ENCODE measurements at regions not wholly inside any gene's neighbourhood (a gene's known extent, or its start where the extent isn't known, plus 50 kb on each side); places are given as distances from the start of the nearest gene placed in this dataset.
"Not testable (repeated sequence)": the region's sequence is repeated elsewhere in the genome, so short reads cannot be mapped to it uniquely, and the experiment has no call there.

DNA sequence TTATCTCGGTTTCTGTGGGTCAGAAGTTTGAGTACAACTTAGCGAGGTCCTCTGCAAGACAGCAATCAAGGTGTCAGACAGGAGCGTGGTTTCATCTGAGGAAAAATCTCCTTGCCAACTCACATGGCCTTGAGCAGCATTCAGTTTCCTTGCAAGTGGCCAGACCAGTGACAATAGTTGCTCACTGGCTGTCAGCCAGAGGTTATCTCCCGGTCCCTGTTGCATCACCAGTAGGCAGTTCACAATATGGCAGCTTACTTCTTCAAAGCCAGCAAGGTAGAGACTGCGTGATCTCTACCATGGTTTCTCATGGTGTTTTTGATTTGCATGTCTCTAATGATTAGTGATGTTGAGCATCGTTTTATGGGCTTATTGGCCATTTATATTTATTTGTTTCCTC is 143.8 kb upstream of the DAAM1 start:
- TF ChIP-seq TAF1 (IDR thresholded peaks at IDR 0.05; ENCODE audit: low read depth, low read length) (no peak), POLR2A (IDR thresholded peaks at IDR 0.05; ENCODE audit: low read depth, low read length) (no peak), POLR2AphosphoS5 (IDR thresholded peaks at IDR 0.05; ENCODE audit: low read depth, low read length) (no peak), POU2F2 (IDR thresholded peaks at IDR 0.05; ENCODE audit: low read depth, low read length) (no peak), PAX5 (IDR thresholded peaks at IDR 0.05; ENCODE audit: insufficient read depth, low read length, severe bottlenecking) (no peak), SPI1 (IDR thresholded peaks at IDR 0.05; ENCODE audit: low read depth, low read length) (no peak)
- DNase-seq (ENCODE audit: insufficient read length, low spot score) (no peak), FAIRE-seq (no peak)

DNA sequence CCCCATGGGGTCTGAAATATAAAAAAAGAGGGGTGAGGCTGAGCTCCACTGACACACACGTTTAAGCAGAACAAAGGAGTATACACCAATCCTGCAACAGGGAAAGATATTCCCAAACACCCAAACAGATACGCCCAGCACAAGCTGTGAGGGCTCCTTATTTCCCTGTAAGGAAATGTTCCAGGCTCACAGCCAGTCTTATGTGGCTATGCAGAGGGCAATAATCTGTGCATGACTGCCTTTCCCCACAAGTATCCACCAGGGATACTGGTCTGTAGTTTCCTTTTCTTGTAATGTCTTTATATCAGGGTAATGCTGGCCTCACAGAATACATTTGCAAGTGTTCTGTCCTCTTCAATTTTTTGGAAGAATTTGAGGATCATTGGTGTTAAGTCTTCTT is 141.7 kb upstream of the DAAM1 start:
- DNase-seq (ENCODE audit: insufficient read length, low spot score) (no peak), FAIRE-seq (no peak)
- TF ChIP-seq POU2F2 (IDR thresholded peaks at IDR 0.05; ENCODE audit: low read depth, low read length) (no peak), TAF1 (IDR thresholded peaks at IDR 0.05; ENCODE audit: low read depth, low read length) (no peak)

GRCh38 chr14:59055006-59055405 is 133.5 kb upstream of the DAAM1 start:
- no peak for DNase-seq (ENCODE audit: insufficient read length, low spot score)
- no peak for TF ChIP-seq TAF1 (IDR thresholded peaks at IDR 0.05; ENCODE audit: low read depth, low read length)
- TF ChIP-seq SPI1 (IDR thresholded peaks at IDR 0.05; ENCODE audit: low read depth, low read length), result no peak
- TF ChIP-seq POLR2AphosphoS5 (IDR thresholded peaks at IDR 0.05; ENCODE audit: low read depth, low read length), result no peak
- TF ChIP-seq PAX5 (IDR thresholded peaks at IDR 0.05; ENCODE audit: insufficient read depth, low read length, severe bottlenecking), result no peak
- TF ChIP-seq POLR2A (IDR thresholded peaks at IDR 0.05; ENCODE audit: low read depth, low read length), result no peak
- TF ChIP-seq POU2F2 (IDR thresholded peaks at IDR 0.05; ENCODE audit: low read depth, low read length), result no peak

DNA sequence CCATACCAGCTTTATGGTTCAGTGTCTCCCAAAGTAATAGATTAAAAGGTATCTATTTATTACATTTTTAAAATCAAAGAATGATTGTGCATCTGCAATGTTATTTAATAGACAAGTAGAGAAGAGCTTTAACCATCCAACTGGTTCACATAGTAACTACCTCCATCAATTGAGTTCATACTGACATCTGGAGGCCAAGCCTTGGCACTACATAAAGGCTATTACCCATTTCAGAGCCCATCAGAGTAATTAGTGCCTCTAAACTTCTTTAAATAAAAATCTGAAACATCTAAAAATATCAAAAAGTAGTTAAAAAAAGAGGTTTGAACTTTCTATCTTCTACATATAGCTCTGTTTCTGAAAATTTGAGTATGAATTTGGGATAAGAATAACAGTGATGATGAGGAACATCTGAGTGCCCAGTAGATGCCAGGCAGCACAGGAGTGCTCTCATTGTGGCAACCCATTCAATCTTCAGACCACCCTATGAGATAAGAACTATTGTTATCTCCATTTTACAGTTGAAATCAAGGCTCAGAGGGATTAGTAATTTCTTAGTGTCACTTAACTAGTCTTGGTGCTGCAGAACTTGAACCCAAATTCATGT is 132.9 kb upstream of the DAAM1 start:
- TF ChIP-seq SPI1 (IDR thresholded peaks at IDR 0.05; ENCODE audit: low read depth, low read length) (no peak), TAF1 (IDR thresholded peaks at IDR 0.05; ENCODE audit: low read depth, low read length) (no peak), POLR2A (IDR thresholded peaks at IDR 0.05; ENCODE audit: low read depth, low read length) (no peak), PAX5 (IDR thresholded peaks at IDR 0.05; ENCODE audit: insufficient read depth, low read length, severe bottlenecking) (no peak), POLR2AphosphoS5 (IDR thresholded peaks at IDR 0.05; ENCODE audit: low read depth, low read length) (no peak), POU2F2 (IDR thresholded peaks at IDR 0.05; ENCODE audit: low read depth, low read length) (no peak)
- peak; percentile 33 for DNase-seq (ENCODE audit: insufficient read length, low spot score)
- FAIRE-seq, result peak; percentile 41

More at GRCh38 chr14:59055006-59055405, 133.5 kb upstream of the DAAM1 start:
- no peak for FAIRE-seq

GRCh38 chr14:59057551-59057950 is 130.9 kb upstream of the DAAM1 start:
- DNase-seq (ENCODE audit: insufficient read length, low spot score) (no peak), FAIRE-seq (no peak)
- TF ChIP-seq POLR2A (IDR thresholded peaks at IDR 0.05; ENCODE audit: low read depth, low read length) (no peak), POLR2AphosphoS5 (IDR thresholded peaks at IDR 0.05; ENCODE audit: low read depth, low read length) (no peak), TAF1 (IDR thresholded peaks at IDR 0.05; ENCODE audit: low read depth, low read length) (no peak), SPI1 (IDR thresholded peaks at IDR 0.05; ENCODE audit: low read depth, low read length) (no peak), PAX5 (IDR thresholded peaks at IDR 0.05; ENCODE audit: insufficient read depth, low read length, severe bottlenecking) (no peak), POU2F2 (IDR thresholded peaks at IDR 0.05; ENCODE audit: low read depth, low read length) (no peak)

GRCh38 chr14:59058776-59059175 is 129.7 kb upstream of the DAAM1 start:
- not testable (repeated sequence) for FAIRE-seq; DNase-seq (ENCODE audit: insufficient read length, low spot score)

DNA sequence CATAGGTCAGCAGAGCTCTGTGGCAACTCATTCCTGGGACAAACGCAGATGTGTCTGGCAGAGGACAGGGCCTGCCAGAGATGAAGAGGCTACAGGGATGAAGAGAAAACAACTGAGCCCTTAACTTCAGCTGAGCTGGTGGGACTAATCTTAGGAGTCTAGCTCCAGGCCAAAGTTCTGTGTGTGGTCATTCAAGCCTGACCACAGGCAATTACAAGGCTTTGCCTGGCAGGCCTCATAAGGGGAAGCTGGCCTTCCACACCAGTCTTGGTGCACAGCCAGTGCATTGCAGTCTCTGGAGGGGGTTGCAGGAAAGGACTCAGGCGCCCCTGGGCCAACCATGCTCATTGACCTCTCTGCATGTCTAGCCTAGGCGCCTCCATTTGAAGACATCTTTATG is 127.6 kb upstream of the DAAM1 start:
- DNase-seq (ENCODE audit: insufficient read length, low spot score) (no peak), FAIRE-seq (no peak)
- no peak for TF ChIP-seq PAX5 (IDR thresholded peaks at IDR 0.05; ENCODE audit: insufficient read depth, low read length, severe bottlenecking)
- TF ChIP-seq POLR2A (IDR thresholded peaks at IDR 0.05; ENCODE audit: low read depth, low read length), result no peak
- no peak for TF ChIP-seq SPI1 (IDR thresholded peaks at IDR 0.05; ENCODE audit: low read depth, low read length)
- TF ChIP-seq POLR2AphosphoS5 (IDR thresholded peaks at IDR 0.05; ENCODE audit: low read depth, low read length), result no peak
- TF ChIP-seq TAF1 (IDR thresholded peaks at IDR 0.05; ENCODE audit: low read depth, low read length), result no peak
- TF ChIP-seq POU2F2 (IDR thresholded peaks at IDR 0.05; ENCODE audit: low read depth, low read length), result no peak

GRCh38 chr14:59061292-59061691 is 127.2 kb upstream of the DAAM1 start:
- DNase-seq (ENCODE audit: insufficient read length, low spot score) (no peak), FAIRE-seq (no peak)
- no peak for TF ChIP-seq TAF1 (IDR thresholded peaks at IDR 0.05; ENCODE audit: low read depth, low read length)
- no peak for TF ChIP-seq POU2F2 (IDR thresholded peaks at IDR 0.05; ENCODE audit: low read depth, low read length)
- no peak for TF ChIP-seq SPI1 (IDR thresholded peaks at IDR 0.05; ENCODE audit: low read depth, low read length)
- no peak for TF ChIP-seq PAX5 (IDR thresholded peaks at IDR 0.05; ENCODE audit: insufficient read depth, low read length, severe bottlenecking)

DNA sequence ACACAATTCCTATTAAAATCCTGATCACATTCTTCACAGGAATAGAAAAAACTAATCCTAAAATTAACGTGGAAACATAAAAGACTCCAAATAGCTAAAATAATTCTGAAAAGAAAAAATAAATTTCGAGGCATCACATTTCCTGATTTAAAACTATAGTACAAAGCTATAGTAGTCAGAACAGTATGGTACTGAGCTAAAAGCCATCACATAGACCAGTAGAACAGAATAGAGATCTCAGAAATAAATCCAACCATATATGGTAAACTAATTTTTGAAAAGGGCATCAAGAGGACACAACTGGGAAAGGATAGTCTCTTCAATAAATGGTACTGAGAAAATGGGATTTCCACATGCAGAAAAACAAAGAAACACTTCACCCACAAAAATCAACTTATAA is 125.2 kb upstream of the DAAM1 start:
- TF ChIP-seq PAX5 (IDR thresholded peaks at IDR 0.05; ENCODE audit: insufficient read depth, low read length, severe bottlenecking) (no peak), TAF1 (IDR thresholded peaks at IDR 0.05; ENCODE audit: low read depth, low read length) (no peak), POLR2AphosphoS5 (IDR thresholded peaks at IDR 0.05; ENCODE audit: low read depth, low read length) (no peak), POLR2A (IDR thresholded peaks at IDR 0.05; ENCODE audit: low read depth, low read length) (no peak), SPI1 (IDR thresholded peaks at IDR 0.05; ENCODE audit: low read depth, low read length) (no peak), POU2F2 (IDR thresholded peaks at IDR 0.05; ENCODE audit: low read depth, low read length) (no peak)
- no peak for FAIRE-seq

GRCh38 chr14:59067127-59067894 is 121.2 kb upstream of the DAAM1 start:
- FAIRE-seq (no peak), DNase-seq (ENCODE audit: insufficient read length, low spot score) (no peak)
- TF ChIP-seq POLR2A (IDR thresholded peaks at IDR 0.05; ENCODE audit: low read depth, low read length) (no peak), TAF1 (IDR thresholded peaks at IDR 0.05; ENCODE audit: low read depth, low read length) (no peak), POLR2AphosphoS5 (IDR thresholded peaks at IDR 0.05; ENCODE audit: low read depth, low read length) (no peak), SPI1 (IDR thresholded peaks at IDR 0.05; ENCODE audit: low read depth, low read length) (no peak), POU2F2 (IDR thresholded peaks at IDR 0.05; ENCODE audit: low read depth, low read length) (no peak)

More for the DNA sequence above, 125.2 kb upstream of the DAAM1 start:
- DNase-seq (ENCODE audit: insufficient read length, low spot score), result no peak
